ENCODE measurements at regions not wholly inside any gene's neighbourhood (a gene's known extent, or its start where the extent isn't known, plus 50 kb on each side); places are given as distances from the start of the nearest gene placed in this dataset.

- no peaks in the 10 kb centered on the region for H3K9me3 Mint-ChIP-seq
Observed at GRCh38 chr6:153771577-153771976, 267.5 kb upstream of the OPRM1 start.

GRCh38 chr6:153767127-153767526, 271.9 kb upstream of the OPRM1 start:
- Mint-ChIP-seq H3K27me3 (ENCODE audit: insufficient read depth, low read depth) (no peaks in the 10 kb centered on the region), H3K4me3 (no peak overlapping the region), H3K27ac (no peak overlapping the region), H3K36me3 (no peaks in the 10 kb centered on the region), H3K4me1 (peaks cover 3% of the 10 kb centered on the region), H3K9me3 (peaks cover 4% of the 10 kb centered on the region)
- no peaks in the 10 kb centered on the region for H4K20me1 ChIP-seq (ENCODE audit: low read depth)
- H3K9me3 ChIP-seq (ENCODE audit: low read depth): no peaks in the 10 kb centered on the region
- H3K4me2 ChIP-seq: no peak overlapping the region
- no peak for DNase-seq (ENCODE audit: low spot score)
- H3K36me3 ChIP-seq: no peaks in the 10 kb centered on the region
- no peak overlapping the region for H3K27ac ChIP-seq
- H2AFZ ChIP-seq (replicated peaks): no peak overlapping the region
- H3F3A ChIP-seq (ENCODE audit: low read depth): no peaks in the 10 kb centered on the region
- no peak overlapping the region for H3K9ac ChIP-seq
- no peaks in the 10 kb centered on the region for H3K27me3 ChIP-seq
- no peak overlapping the region for H3K4me3 ChIP-seq
- TF ChIP-seq EZH2 (IDR thresholded peaks at IDR 0.05): no peak
- no peak for TF ChIP-seq EZH2phosphoT487 (IDR thresholded peaks at IDR 0.05)
- no peak for TF ChIP-seq CTCF (IDR thresholded peaks at IDR 0.05)
- no peaks in the 10 kb centered on the region for H3K4me1 ChIP-seq
- H3K79me2 ChIP-seq (ENCODE audit: low read depth): no peaks in the 10 kb centered on the region

More at GRCh38 chr6:153771577-153771976, 267.5 kb upstream of the OPRM1 start:
- no peak overlapping the region for H3K9ac ChIP-seq
- no peak overlapping the region for H3K4me3 ChIP-seq
- no peaks in the 10 kb centered on the region for H4K20me1 ChIP-seq (ENCODE audit: low read depth)
- no peak overlapping the region for H3K4me3 Mint-ChIP-seq
- no peaks in the 10 kb centered on the region for H3F3A ChIP-seq (ENCODE audit: low read depth)
- no peaks in the 10 kb centered on the region for H3K27me3 ChIP-seq
- TF ChIP-seq EZH2phosphoT487 (IDR thresholded peaks at IDR 0.05): no peak
- no peak for TF ChIP-seq EZH2 (IDR thresholded peaks at IDR 0.05)
- no peak for TF ChIP-seq CTCF (IDR thresholded peaks at IDR 0.05)
- no peak overlapping the region for H3K27ac ChIP-seq
- H2AFZ ChIP-seq (replicated peaks): no peak overlapping the region
- no peaks in the 10 kb centered on the region for H3K4me1 ChIP-seq
- H3K4me1 Mint-ChIP-seq: peaks cover 3% of the 10 kb centered on the region
- no peaks in the 10 kb centered on the region for H3K36me3 ChIP-seq
- no peaks in the 10 kb centered on the region for H3K9me3 ChIP-seq (ENCODE audit: low read depth)
- no peak overlapping the region for H3K27ac Mint-ChIP-seq
- H3K4me2 ChIP-seq: no peak overlapping the region
- no peak for DNase-seq (ENCODE audit: low spot score)
- H3K36me3 Mint-ChIP-seq: no peaks in the 10 kb centered on the region
- no peaks in the 10 kb centered on the region for H3K27me3 Mint-ChIP-seq (ENCODE audit: insufficient read depth, low read depth)
- no peaks in the 10 kb centered on the region for H3K79me2 ChIP-seq (ENCODE audit: low read depth)

- Histone ChIP-seq H3K9ac (no peak overlapping the region), H3K27ac (no peak overlapping the region), H3K4me3 (no peak overlapping the region), H3K4me2 (no peak overlapping the region), H3K36me3 (no peaks in the 10 kb centered on the region), H3K9me3 (ENCODE audit: low read depth) (no peaks in the 10 kb centered on the region), H4K20me1 (ENCODE audit: low read depth) (no peaks in the 10 kb centered on the region), H3K27me3 (no peaks in the 10 kb centered on the region), H3F3A (ENCODE audit: low read depth) (no peaks in the 10 kb centered on the region), H3K4me1 (no peaks in the 10 kb centered on the region), H3K79me2 (ENCODE audit: low read depth) (no peaks in the 10 kb centered on the region), H2AFZ (replicated peaks) (no peak overlapping the region)
- peaks cover 5% of the 10 kb centered on the region for H3K9me3 Mint-ChIP-seq
- no peak overlapping the region for H3K4me3 Mint-ChIP-seq
- DNase-seq (ENCODE audit: low spot score): no peak
- peaks cover 2% of the 10 kb centered on the region for H3K27me3 Mint-ChIP-seq (ENCODE audit: insufficient read depth, low read depth)
- peaks cover 2% of the 10 kb centered on the region for H3K4me1 Mint-ChIP-seq
- no peaks in the 10 kb centered on the region for H3K36me3 Mint-ChIP-seq
- no peak overlapping the region for H3K27ac Mint-ChIP-seq
- TF ChIP-seq CTCF (IDR thresholded peaks at IDR 0.05): no peak
- TF ChIP-seq EZH2 (IDR thresholded peaks at IDR 0.05): no peak
- no peak for TF ChIP-seq EZH2phosphoT487 (IDR thresholded peaks at IDR 0.05)
Observed at GRCh38 chr6:153758516-153758915, 280.5 kb upstream of the OPRM1 start.

Data from neural progenitor cell (in vitro differentiated cells).